ENCODE measurements at regions not wholly inside any gene's neighbourhood (a gene's known extent, or its start where the extent isn't known, plus 50 kb on each side); places are given as distances from the start of the nearest gene placed in this dataset.
"Not testable (repeated sequence)": the region's sequence is repeated elsewhere in the genome, so short reads cannot be mapped to it uniquely, and the experiment has no call there.

DNA sequence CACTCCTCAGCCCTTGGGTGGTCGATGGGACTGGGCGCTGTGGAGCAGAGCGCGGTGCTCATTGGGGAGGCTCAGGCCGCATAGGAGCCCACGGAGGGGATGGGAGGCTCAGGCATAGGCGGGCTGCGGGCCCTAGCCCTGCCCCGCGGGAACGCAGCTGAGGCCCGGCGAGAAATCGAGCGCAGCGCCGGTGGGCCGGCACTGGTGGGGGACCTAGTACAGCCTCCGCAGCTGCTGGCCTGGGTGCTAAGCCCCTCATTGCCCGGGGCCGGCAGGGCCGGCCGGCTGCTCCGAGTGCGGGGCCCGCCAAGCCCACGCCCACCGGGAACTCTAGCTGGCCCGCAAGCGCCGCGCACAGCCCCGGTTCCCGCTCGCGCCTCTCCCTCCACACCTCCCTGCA, 135.0 kb upstream of the TMEM170B start:
- H3K9me3 Mint-ChIP-seq = peaks cover 11% of the 10 kb centered on the region
- H3K4me1 Mint-ChIP-seq; intact Hi-C loops (cut with micrococcal nuclease); DNase-seq; H3K36me3 Mint-ChIP-seq (ENCODE audit: low read depth); H3K27me3 Mint-ChIP-seq; H3K27ac Mint-ChIP-seq; H3K4me3 Mint-ChIP-seq: not testable (repeated sequence)

DNA sequence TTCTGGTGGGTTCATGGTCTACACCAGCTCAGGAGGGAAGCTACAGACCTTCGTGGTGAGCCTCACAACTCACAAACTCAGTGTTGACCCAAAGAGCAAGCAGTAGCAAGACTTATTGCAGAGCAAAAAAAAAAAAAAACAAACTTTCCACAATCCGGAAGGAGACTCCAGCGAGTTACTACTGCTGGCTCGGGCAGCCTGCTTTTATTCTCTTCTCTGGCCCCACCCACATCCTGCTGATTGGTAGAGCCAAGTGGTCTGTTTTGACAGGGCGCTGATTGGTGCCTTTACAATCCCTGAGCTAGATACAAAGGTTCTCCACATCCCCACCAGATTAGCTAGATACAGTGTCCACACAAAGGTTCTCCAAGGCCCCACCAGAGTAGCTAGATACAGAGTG, 135.6 kb upstream of the TMEM170B start:
- H3K27me3 Mint-ChIP-seq; H3K27ac Mint-ChIP-seq; intact Hi-C loops (cut with micrococcal nuclease); H3K4me3 Mint-ChIP-seq; H3K36me3 Mint-ChIP-seq (ENCODE audit: low read depth); H3K4me1 Mint-ChIP-seq; DNase-seq: not testable (repeated sequence)
- peaks cover 10% of the 10 kb centered on the region for H3K9me3 Mint-ChIP-seq

DNA sequence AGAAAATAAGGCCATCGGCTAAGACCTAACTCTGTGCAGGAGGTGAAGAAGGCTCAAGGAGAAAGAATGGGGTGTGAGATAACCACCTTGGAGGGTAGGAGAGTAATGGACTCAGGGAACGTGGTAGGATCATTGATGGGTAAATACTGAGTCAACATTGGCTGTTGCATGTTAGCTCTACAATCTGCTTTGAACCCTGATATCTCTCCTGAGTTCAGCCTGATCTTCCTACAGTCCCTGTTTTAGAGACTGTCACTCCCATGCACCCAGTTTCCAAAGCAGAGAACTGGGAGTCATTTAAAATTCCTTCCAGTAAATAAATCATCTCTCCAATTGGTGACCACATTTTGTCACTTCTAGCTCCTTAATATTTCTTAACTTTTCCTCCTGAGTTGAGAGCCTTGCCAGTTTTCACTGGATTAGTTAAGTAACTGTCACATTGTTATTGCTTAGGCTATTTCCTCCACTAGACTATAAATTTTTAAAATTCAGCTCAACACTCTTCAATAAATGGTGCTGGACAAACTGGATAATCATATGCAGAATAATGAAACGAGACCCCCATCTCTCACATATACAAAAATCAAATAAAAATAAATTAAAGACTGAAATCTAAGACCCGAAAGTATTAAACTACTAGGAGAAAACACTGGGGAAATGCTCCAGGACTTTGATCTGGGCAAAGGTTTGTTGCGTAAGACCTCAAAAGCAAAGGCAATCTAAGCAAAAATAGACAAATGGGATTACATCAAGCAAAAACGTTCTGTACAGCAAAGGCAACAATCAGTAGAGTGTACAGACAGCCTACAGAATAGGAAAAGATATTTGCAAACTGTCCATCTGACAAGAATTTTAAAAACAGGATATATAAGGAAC, 138.9 kb upstream of the TMEM170B start:
- no peak for DNase-seq
- Mint-ChIP-seq H3K27me3 (peaks cover 3% of the 10 kb centered on the region), H3K27ac (no peak overlapping the region), H3K4me1 (peaks cover 7% of the 10 kb centered on the region), H3K36me3 (ENCODE audit: low read depth) (no peaks in the 10 kb centered on the region), H3K9me3 (peaks cover 17% of the 10 kb centered on the region), H3K4me3 (no peak overlapping the region)
- intact Hi-C loops (cut with micrococcal nuclease) = no loop called here

DNA sequence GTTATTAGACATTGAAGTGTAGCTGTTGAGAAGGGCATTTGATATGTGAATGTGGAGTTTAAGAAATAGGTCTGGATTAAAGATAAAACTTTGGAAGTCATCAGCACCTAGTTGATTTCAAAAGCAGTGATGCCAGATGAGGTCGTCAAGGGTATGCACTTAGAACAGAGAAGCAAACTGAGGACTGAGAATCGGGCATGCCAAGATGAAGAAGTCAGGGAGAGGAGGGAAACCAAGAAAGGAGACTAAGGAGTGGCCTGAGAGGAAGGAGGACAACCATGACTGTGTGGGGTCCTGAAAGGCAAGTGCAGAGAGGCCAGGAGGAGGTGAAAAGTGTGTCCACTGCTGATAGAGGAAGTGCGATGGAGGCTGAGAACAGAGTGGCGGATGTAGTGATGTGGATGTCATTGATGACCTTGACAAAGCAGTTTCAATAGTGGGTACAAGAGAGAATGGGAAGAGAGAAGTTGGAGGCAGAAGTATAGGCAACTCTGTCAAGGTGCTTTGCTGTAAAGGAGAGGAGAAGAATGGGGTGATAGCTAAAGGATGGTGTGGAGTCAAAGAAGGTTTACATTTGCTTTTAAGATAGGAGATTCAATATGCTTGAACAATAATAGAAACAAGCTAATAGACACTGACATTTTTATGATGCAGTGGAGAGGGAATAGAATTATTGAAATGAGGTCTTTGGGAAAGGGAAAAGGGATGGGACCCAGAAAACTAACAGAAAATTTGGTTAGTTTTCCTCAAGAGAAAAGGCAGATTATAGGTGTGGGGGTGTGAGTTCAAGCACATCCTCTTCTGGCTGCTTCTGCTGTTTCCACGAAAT, 139.7 kb upstream of the TMEM170B start:
- Mint-ChIP-seq H3K27ac (no peak overlapping the region), H3K4me1 (peaks cover 8% of the 10 kb centered on the region), H3K4me3 (no peak overlapping the region), H3K36me3 (ENCODE audit: low read depth) (no peaks in the 10 kb centered on the region), H3K9me3 (peaks cover 17% of the 10 kb centered on the region), H3K27me3 (peaks cover 3% of the 10 kb centered on the region)
- intact Hi-C loops (cut with micrococcal nuclease) = no loop called here
- DNase-seq = no peak

DNA sequence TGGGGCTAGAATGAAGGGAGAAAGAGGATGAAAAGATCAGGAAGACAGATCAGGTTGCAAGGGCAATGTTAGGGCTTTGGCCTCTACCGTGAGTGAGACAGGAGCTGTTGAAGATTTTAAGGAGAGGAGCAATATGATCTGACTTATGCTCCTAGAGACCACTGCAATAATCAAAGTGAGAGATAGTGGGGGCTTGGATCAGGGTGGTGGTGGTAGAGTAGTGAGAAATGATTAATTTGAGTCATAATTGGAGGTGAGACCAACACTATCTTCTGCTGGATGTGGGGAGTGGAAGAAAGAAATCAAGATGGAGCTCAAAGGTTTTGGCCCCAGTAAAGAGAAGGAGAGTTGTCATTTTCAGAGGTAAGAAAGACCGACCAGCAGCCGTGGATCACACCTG, 140.7 kb upstream of the TMEM170B start:
- DNase-seq = no peak
- no peak overlapping the region for H3K4me3 Mint-ChIP-seq
- peaks cover 3% of the 10 kb centered on the region for H3K36me3 Mint-ChIP-seq (ENCODE audit: low read depth)
- peaks cover 9% of the 10 kb centered on the region for H3K4me1 Mint-ChIP-seq
- peaks cover 3% of the 10 kb centered on the region for H3K27me3 Mint-ChIP-seq
- H3K27ac Mint-ChIP-seq = no peak overlapping the region
- H3K9me3 Mint-ChIP-seq = peaks cover 23% of the 10 kb centered on the region
- intact Hi-C loops (cut with micrococcal nuclease) = no loop called here

DNA sequence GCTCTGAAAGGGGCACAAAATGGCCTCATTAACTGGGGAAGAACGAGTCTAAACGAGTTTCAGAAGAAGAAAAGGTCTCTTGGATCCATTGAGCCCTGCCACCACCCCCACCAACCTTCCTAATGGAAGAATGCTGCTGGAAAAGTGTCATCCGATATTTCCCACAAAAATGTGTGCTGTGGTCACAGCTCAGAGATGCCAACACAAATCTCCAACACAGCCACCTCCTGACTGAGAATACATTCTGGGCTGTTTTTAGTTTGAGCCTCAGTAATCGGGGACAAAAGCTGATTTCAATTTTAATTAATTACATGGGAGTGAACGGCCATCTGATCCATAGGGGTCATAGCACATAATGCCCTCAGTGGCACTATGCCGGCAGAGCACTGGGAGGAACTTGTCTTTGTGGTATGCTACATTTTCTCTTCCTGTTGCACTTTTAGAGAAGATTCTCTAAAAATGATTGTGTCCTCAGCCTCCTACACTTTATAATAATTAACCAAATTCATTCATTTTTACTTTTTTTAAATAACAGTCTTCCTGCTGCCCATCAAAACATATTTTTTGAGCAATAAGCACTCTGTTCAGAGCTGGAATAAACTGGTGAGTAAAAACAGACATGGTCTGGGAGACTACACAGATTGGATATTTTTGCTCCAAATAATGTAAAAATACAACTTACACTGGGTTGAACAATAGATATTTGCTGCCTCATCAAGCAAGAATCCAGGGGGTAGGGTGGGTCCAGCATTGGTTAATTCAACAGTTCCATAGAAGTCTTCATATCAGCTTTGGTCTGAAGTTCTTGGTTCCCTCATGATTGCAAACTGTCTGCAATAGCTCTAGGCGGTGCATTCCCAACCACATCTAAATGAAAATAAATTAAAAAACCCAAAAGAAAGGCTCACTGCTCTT, 143.6 kb upstream of the TMEM170B start:
- H3K27ac Mint-ChIP-seq = no peak overlapping the region
- H3K36me3 Mint-ChIP-seq (ENCODE audit: low read depth) = peaks cover 3% of the 10 kb centered on the region
- H3K4me1 Mint-ChIP-seq = peaks cover 9% of the 10 kb centered on the region
- intact Hi-C loops (cut with micrococcal nuclease) = no loop called here
- no peak overlapping the region for H3K4me3 Mint-ChIP-seq
- no peak for DNase-seq
- H3K27me3 Mint-ChIP-seq = peaks cover 3% of the 10 kb centered on the region
- H3K9me3 Mint-ChIP-seq = peaks cover 29% of the 10 kb centered on the region

DNA sequence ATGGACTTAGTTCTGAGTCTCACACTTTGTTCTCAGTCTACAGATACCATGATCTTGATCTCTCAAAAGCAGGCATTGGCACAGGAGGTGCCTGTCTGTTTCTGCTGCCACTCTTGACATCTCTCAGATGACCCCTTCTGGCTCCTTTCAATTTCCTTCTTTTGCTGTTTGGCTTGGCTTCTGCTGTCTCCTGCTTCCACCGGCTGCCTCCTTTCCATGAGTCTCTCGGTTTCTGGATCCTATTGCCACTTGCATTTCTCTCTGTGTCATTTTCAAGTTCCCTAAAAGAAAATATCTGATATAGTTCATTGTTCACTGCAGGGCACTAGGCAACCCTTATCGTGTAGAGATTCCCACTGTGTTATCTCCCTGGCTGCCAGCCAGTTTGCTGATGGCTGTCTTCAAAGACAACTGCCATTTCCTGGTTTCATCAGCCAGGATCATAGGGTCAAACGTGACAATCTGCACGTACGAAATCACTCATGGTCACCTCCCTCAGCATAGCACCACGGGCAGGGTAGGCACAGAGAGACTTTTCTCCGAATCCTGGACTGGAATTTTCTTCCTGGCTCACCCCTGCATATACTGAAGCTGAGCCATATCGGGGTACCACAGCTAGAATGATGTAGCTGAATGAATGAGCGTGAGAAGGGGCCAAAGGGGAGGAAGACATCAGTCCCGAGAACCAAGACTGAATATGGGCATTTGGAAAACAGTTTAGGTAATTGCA, 144.6 kb upstream of the TMEM170B start:
- Mint-ChIP-seq H3K27me3 (peaks cover 2% of the 10 kb centered on the region), H3K36me3 (ENCODE audit: low read depth) (peaks cover 3% of the 10 kb centered on the region), H3K4me1 (peaks cover 9% of the 10 kb centered on the region), H3K27ac (no peak overlapping the region), H3K4me3 (no peak overlapping the region), H3K9me3 (peaks cover 28% of the 10 kb centered on the region)
- no peak for DNase-seq
- intact Hi-C loops (cut with micrococcal nuclease) = no loop called here

DNA sequence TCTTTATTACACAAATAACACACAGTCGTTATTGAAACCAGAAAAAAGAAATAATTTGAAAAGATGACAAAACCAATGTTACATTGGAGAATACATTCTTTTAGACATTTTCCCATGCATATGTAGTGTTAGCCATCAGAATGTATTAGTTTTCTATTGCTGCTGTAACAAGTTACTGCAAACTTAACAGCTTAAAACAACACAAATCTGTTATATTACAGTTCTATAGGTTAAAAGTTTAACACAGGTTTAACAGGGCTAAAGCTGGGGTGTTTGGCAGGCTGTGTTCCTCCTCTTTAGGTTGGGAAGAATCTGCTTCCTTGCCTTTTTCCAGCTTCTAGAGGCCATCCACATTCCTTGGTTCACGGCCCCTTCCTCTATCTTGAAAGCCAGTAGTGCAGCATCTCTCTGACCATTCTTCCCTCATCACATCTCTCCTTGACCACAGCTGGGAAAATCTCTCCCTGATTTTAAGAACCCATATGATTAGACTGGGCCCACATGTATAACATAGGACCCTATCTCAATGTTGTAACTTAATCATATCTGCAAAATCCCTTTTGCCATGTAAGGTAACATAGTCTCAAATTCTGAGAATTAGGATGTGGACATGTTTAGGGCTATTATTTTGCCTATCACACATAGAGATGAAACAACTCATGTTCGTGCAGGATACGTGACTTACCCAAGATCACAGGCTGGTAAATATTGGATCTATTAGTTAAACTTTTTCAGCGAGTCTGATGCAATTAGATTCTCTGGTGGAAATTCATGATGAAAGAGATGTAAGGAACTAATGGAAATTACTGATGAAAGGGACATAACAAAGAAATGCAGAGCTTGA, 145.4 kb upstream of the TMEM170B start:
- no peak for DNase-seq
- H3K4me1 Mint-ChIP-seq = peaks cover 9% of the 10 kb centered on the region
- H3K9me3 Mint-ChIP-seq = peaks cover 23% of the 10 kb centered on the region
- no peaks in the 10 kb centered on the region for H3K27me3 Mint-ChIP-seq
- H3K36me3 Mint-ChIP-seq (ENCODE audit: low read depth) = peaks cover 3% of the 10 kb centered on the region
- no peak overlapping the region for H3K27ac Mint-ChIP-seq
- intact Hi-C loops (cut with micrococcal nuclease) = no loop called here
- H3K4me3 Mint-ChIP-seq = no peak overlapping the region

DNA sequence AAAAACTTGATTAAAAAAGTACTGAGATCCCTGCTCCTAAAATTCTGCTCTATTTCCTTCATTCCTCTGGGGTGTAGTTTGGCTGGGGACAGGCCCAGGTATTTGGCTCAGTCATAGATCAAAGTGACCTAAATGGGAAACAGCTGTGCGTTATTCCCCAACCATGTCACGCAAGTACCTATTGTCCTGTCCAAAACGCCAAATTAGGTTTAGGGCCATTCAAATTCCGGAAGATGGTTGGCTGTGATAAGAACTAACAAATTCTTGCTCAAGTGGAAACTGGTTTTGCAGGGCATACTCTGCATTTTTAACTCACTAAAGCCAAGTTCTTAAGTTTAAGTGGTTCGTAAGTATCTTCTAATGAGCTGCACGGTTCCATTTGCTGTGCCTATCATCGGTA, 147.6 kb upstream of the TMEM170B start:
- H3K36me3 Mint-ChIP-seq (ENCODE audit: low read depth) = peaks cover 3% of the 10 kb centered on the region
- H3K4me1 Mint-ChIP-seq = peaks cover 26% of the 10 kb centered on the region
- H3K9me3 Mint-ChIP-seq = peaks cover 18% of the 10 kb centered on the region
- peaks cover 1% of the 10 kb centered on the region for H3K27me3 Mint-ChIP-seq
- no peak for DNase-seq
- intact Hi-C loops (cut with micrococcal nuclease) = no loop called here
- no peak overlapping the region for H3K27ac Mint-ChIP-seq
- no peak overlapping the region for H3K4me3 Mint-ChIP-seq

DNA sequence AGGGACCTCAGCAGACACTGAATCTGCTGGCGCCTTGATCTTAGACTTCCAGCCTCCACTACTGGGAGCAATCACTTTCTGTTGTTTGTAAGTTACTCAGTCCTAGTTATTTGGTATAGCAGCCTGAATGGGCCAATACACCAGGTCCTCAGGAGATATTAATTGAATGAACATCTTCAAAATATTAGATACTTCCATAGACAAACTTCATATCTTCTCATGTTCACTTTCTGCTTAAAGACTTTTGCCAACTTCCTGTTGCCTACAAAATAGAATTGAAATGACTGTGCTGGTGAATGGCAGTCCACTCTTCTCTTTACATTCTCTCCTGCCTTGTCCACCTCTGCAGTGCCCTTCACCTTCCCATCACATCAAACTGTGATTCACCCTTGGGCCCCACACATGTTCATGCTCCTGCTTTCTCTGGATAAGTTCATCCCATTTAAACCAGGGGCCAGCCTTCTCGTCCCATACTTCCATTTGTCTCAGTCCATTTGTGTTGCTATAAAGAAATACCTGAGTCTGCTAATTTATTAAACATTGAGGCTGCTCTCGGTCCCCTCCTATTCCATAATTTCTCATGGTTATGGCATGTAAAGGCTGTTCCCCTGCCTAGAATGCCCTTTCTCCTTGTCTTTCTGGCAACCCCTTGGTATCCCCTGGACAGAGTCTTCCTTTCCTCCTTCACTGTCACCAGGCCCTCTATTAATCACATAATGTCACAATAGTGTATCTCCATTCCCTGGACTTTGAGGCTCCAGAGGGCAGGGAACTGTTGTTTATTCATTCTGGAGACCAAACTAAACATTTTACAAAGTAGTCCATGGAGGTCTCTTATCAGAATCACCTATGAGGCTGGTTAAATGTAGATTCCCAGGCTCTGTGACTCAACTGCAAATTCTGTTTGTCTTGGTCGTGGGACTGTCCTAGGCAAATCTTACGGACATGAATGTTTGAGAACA, 148.3 kb upstream of the TMEM170B start:
- no peak for DNase-seq
- H3K27ac Mint-ChIP-seq = no peak overlapping the region
- H3K36me3 Mint-ChIP-seq (ENCODE audit: low read depth) = peaks cover 3% of the 10 kb centered on the region
- H3K4me3 Mint-ChIP-seq = no peak overlapping the region
- intact Hi-C loops (cut with micrococcal nuclease) = no loop called here
- H3K9me3 Mint-ChIP-seq = peaks cover 18% of the 10 kb centered on the region
- peaks cover 1% of the 10 kb centered on the region for H3K27me3 Mint-ChIP-seq
- peaks cover 25% of the 10 kb centered on the region for H3K4me1 Mint-ChIP-seq

DNA sequence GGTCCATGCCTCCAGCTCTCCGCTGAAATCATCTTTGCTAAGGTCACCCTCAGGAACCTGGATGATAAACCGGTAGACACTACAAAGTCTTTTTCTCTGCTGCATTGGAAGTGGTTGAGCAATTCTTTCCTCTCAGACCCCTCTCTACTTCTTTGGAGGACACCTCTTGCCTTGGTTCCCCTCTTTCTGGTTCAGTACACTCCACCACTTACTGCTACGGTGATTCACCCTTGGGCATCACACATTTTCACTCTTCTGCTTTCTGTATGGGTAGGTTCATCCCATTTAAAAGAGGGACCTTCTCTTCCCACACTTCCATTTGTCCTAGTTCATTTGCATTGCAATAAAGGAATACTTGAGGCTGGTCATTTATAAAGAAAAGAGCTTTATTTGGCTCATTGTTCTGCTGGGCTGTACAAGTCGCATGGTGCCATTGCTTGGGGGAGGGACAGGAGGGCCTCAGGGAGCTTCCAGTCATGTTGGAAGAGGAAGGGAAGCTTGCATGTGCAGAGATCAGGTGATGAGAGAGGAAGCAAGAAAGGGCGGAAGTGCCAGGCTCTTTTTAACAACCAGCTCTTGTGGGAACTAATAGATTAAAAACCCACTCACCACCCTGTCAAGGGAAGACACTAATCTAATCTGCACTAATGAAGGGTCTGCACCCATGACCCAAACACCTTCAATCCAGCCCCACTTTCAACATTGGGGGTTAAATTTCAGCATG, 149.7 kb upstream of the TMEM170B start:
- intact Hi-C loops (cut with micrococcal nuclease) = no loop called here
- H3K27me3 Mint-ChIP-seq = peaks cover 1% of the 10 kb centered on the region
- H3K27ac Mint-ChIP-seq = no peak overlapping the region

More for the DNA sequence above, 149.7 kb upstream of the TMEM170B start:
- Mint-ChIP-seq H3K36me3 (ENCODE audit: low read depth) (peaks cover 3% of the 10 kb centered on the region), H3K4me1 (peaks cover 27% of the 10 kb centered on the region), H3K4me3 (no peak overlapping the region), H3K9me3 (peaks cover 18% of the 10 kb centered on the region)
- no peak for DNase-seq
